ENCODE measurements at regions not wholly inside any gene's neighbourhood (a gene's known extent, or its start where the extent isn't known, plus 50 kb on each side); places are given as distances from the start of the nearest gene placed in this dataset.

DNA sequence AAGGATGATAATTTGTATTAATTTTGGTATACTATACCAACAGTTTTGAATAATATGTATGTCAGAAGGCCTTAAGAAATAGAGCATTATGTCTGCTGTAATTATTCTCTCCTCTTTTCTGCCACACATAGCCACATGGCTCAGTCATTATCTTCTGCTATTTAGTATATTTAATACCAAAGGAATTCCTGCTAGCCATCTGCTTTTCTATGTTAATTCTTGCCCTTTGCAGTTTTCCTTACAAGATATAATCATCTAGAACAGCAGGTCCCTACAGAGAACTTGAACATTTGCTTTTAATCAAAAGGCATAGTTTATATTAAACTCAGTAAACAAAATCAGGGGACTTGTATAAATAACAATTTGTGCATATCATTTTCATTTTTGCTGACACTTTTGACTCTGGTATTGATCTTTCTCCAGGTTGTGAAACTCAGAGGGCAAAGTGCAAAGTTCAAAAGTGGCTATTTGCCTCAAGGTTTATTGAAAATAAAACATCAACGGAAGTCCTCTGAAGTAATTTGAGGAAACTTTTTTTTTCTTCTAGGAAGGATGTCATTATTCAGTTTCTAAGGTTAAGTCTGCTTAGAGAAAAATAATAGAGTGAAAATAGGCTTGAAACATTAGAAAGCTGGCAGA is 702.0 kb downstream of the KCNJ2 start:
- TF ChIP-seq CTCF (conservative IDR thresholded peaks at IDR 0.05 in 1 of 2, IDR thresholded peaks at IDR 0.05 in 1 of 2; ENCODE audit: extremely low read depth in 1 of 2, insufficient read depth in 1 of 2, low read depth in 1 of 2, low read length in 2 of 2) (no peak), EZH2 (IDR thresholded peaks at IDR 0.05; ENCODE audit: borderline replicate concordance, low read length) (no peak)

Measured in mammary epithelial cell (primary cell).